ENCODE measurements at regions not wholly inside any gene's neighbourhood (a gene's known extent, or its start where the extent isn't known, plus 50 kb on each side); places are given as distances from the start of the nearest gene placed in this dataset.

DNA sequence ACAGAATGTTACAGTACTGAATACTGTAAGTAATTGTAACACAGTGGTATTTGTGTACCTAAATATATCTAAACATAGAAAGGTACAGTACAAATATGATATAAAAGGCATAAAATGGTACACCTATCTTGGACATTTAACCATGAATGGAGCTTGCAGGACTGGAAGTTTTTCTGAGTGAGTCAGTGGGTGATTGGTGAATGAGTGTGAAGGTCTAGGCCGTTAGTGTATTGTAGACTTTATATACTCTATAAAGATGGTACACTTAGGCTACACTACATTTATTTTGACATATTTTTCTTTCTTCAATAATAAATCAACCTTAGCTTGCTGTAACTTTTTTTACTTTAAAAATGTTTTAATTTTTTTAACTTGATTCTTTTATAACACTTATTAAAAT, 422.5 kb upstream of the FSTL5 start:
- Histone ChIP-seq H3K4me3 (ENCODE audit: low read depth in 1 of 3, low read length in 3 of 3) (no peak overlapping the region), H3K36me3 (ENCODE audit: control insufficient read depth in 4 of 4, insufficient read depth in 3 of 4, low read depth in 1 of 4, low read length in 3 of 4) (no peaks in the 10 kb centered on the region), H3K27me3 (ENCODE audit: control insufficient read depth in 4 of 4, insufficient read depth in 4 of 4, low read length in 3 of 4) (no peaks in the 10 kb centered on the region), H3K4me1 (ENCODE audit: control insufficient read depth in 4 of 4, insufficient read depth in 4 of 4, low read length in 3 of 4) (no peaks in the 10 kb centered on the region), H3K9ac (ENCODE audit: low read depth in 1 of 2, low read length in 2 of 2) (no peak overlapping the region), H3K9me3 (ENCODE audit: control insufficient read depth in 4 of 4, low read length in 3 of 4) (no peaks in the 10 kb centered on the region), H3K27ac (ENCODE audit: low read depth in 1 of 2, low read length in 2 of 2) (no peak overlapping the region)
- 66% methylated on average over 1 of the region's 1 CpG for WGBS
- no peak for DNase-seq (ENCODE audit: low spot score)
- TF ChIP-seq NR2F2 (IDR thresholded peaks at IDR 0.05) = no peak
- TF ChIP-seq, protein P1, sequence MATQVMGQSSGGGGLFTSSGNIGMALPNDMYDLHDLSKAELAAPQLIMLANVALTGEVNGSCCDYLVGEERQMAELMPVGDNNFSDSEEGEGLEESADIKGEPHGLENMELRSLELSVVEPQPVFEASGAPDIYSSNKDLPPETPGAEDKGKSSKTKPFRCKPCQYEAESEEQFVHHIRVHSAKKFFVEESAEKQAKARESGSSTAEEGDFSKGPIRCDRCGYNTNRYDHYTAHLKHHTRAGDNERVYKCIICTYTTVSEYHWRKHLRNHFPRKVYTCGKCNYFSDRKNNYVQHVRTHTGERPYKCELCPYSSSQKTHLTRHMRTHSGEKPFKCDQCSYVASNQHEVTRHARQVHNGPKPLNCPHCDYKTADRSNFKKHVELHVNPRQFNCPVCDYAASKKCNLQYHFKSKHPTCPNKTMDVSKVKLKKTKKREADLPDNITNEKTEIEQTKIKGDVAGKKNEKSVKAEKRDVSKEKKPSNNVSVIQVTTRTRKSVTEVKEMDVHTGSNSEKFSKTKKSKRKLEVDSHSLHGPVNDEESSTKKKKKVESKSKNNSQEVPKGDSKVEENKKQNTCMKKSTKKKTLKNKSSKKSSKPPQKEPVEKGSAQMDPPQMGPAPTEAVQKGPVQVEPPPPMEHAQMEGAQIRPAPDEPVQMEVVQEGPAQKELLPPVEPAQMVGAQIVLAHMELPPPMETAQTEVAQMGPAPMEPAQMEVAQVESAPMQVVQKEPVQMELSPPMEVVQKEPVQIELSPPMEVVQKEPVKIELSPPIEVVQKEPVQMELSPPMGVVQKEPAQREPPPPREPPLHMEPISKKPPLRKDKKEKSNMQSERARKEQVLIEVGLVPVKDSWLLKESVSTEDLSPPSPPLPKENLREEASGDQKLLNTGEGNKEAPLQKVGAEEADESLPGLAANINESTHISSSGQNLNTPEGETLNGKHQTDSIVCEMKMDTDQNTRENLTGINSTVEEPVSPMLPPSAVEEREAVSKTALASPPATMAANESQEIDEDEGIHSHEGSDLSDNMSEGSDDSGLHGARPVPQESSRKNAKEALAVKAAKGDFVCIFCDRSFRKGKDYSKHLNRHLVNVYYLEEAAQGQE (IDR thresholded peaks at IDR 0.05) = no peak
- TF ChIP-seq EGR1 (IDR thresholded peaks at IDR 0.05; ENCODE audit: low read depth in 2 of 2) = no peak
- no peak for TF ChIP-seq RAD21 (IDR thresholded peaks at IDR 0.05)
- TF ChIP-seq FOXA2 (IDR thresholded peaks at IDR 0.05) = no peak
- TF ChIP-seq, protein P2, sequence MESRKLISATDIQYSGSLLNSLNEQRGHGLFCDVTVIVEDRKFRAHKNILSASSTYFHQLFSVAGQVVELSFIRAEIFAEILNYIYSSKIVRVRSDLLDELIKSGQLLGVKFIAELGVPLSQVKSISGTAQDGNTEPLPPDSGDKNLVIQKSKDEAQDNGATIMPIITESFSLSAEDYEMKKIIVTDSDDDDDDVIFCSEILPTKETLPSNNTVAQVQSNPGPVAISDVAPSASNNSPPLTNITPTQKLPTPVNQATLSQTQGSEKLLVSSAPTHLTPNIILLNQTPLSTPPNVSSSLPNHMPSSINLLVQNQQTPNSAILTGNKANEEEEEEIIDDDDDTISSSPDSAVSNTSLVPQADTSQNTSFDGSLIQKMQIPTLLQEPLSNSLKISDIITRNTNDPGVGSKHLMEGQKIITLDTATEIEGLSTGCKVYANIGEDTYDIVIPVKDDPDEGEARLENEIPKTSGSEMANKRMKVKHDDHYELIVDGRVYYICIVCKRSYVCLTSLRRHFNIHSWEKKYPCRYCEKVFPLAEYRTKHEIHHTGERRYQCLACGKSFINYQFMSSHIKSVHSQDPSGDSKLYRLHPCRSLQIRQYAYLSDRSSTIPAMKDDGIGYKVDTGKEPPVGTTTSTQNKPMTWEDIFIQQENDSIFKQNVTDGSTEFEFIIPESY (IDR thresholded peaks at IDR 0.05) = no peak
- TF ChIP-seq YY1 (IDR thresholded peaks at IDR 0.05) = no peak
- no peak for TF ChIP-seq GABPA (IDR thresholded peaks at IDR 0.05 in 1 of 2, conservative IDR thresholded peaks at IDR 0.05 in 1 of 2)
- TF ChIP-seq CTCF (IDR thresholded peaks at IDR 0.05; ENCODE audit: low read depth, low read length, missing input control) = no peak
- no peak for TF ChIP-seq RXRA (IDR thresholded peaks at IDR 0.05)
- no peak for TF ChIP-seq TAF1 (conservative IDR thresholded peaks at IDR 0.05)
- TF ChIP-seq, protein P3, sequence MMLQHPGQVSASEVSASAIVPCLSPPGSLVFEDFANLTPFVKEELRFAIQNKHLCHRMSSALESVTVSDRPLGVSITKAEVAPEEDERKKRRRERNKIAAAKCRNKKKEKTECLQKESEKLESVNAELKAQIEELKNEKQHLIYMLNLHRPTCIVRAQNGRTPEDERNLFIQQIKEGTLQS (IDR thresholded peaks at IDR 0.05) = no peak
- TF ChIP-seq, protein P4, sequence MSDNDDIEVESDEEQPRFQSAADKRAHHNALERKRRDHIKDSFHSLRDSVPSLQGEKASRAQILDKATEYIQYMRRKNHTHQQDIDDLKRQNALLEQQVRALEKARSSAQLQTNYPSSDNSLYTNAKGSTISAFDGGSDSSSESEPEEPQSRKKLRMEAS (IDR thresholded peaks at IDR 0.05) = no peak
- no peak for TF ChIP-seq FOXA1 (IDR thresholded peaks at IDR 0.05)
- no peak for TF ChIP-seq HNF4G (IDR thresholded peaks at IDR 0.05)
- no peak for TF ChIP-seq SP1 (IDR thresholded peaks at IDR 0.05)
- no peak for TF ChIP-seq HNF4A (conservative IDR thresholded peaks at IDR 0.05)

- no peaks in the 10 kb centered on the region for H3K27me3 ChIP-seq (ENCODE audit: control insufficient read depth in 4 of 4, insufficient read depth in 4 of 4, low read length in 3 of 4)
- no peak overlapping the region for H3K27ac ChIP-seq (ENCODE audit: low read depth in 1 of 2, low read length in 2 of 2)
- DNase-seq (ENCODE audit: low spot score) = no peak
- WGBS = 59% methylated on average over 3 of the region's 3 CpGs
- H3K9ac ChIP-seq (ENCODE audit: low read depth in 1 of 2, low read length in 2 of 2) = no peak overlapping the region
- no peak for TF ChIP-seq HNF4G (IDR thresholded peaks at IDR 0.05)
- no peak for TF ChIP-seq TAF1 (conservative IDR thresholded peaks at IDR 0.05)
- TF ChIP-seq EGR1 (IDR thresholded peaks at IDR 0.05; ENCODE audit: low read depth in 2 of 2) = no peak
- TF ChIP-seq, protein P1 (IDR thresholded peaks at IDR 0.05) = no peak
- TF ChIP-seq SP1 (IDR thresholded peaks at IDR 0.05) = no peak
- TF ChIP-seq HNF4A (conservative IDR thresholded peaks at IDR 0.05) = no peak
- TF ChIP-seq FOXA2 (IDR thresholded peaks at IDR 0.05) = no peak
- no peak for TF ChIP-seq JUND (IDR thresholded peaks at IDR 0.05)
- no peak for TF ChIP-seq YY1 (IDR thresholded peaks at IDR 0.05)
- TF ChIP-seq NR2F2 (IDR thresholded peaks at IDR 0.05) = no peak
- TF ChIP-seq, protein P4 (IDR thresholded peaks at IDR 0.05) = no peak
- H3K4me3 ChIP-seq (ENCODE audit: low read depth in 1 of 3, low read length in 3 of 3) = no peak overlapping the region
- no peaks in the 10 kb centered on the region for H3K36me3 ChIP-seq (ENCODE audit: control insufficient read depth in 4 of 4, insufficient read depth in 3 of 4, low read depth in 1 of 4, low read length in 3 of 4)
- no peaks in the 10 kb centered on the region for H3K4me1 ChIP-seq (ENCODE audit: control insufficient read depth in 4 of 4, insufficient read depth in 4 of 4, low read length in 3 of 4)
- no peaks in the 10 kb centered on the region for H3K9me3 ChIP-seq (ENCODE audit: control insufficient read depth in 4 of 4, low read length in 3 of 4)
These were observed 418.4 kb upstream of the FSTL5 start for GRCh38 chr4:162582180-162582579.

Data from liver (tissue), 8 donors.